Nephron progenitor cell (in vitro differentiated cells): ENCODE measurements at regions not wholly inside any gene's neighbourhood (a gene's known extent, or its start where the extent isn't known, plus 50 kb on each side); places are given as distances from the start of the nearest gene placed in this dataset.
A peak's percentile ranks its signal among the peaks of the same experiment; 100 is the strongest.
"Not testable (repeated sequence)": the region's sequence is repeated elsewhere in the genome, so short reads cannot be mapped to it uniquely, and the experiment has no call there.

Source experiments
- DNase-seq: peaks from one replicate; pipeline ENCODE4 v3.0.0; 2021
- H3K27ac Mint-ChIP-seq: 2 replicates; pipeline ENCODE4 v1.8.0; 2021; ENCODE audit warnings: mild to moderate bottlenecking, moderate library complexity, mixed read lengths
- H3K27me3 Mint-ChIP-seq: 2 replicates; pipeline ENCODE4 v1.8.0; 2021; ENCODE audit warnings: mild to moderate bottlenecking, low read depth, mixed read lengths; ENCODE audit not compliant: poor library complexity
- H3K36me3 Mint-ChIP-seq: 2 replicates; pipeline ENCODE4 v1.8.0; 2021; ENCODE audit warnings: low read depth, mixed read lengths
- H3K4me1 Mint-ChIP-seq: 2 replicates; pipeline ENCODE4 v1.8.0; 2021; ENCODE audit warnings: mixed read lengths
- H3K4me3 Mint-ChIP-seq: 2 replicates; pipeline ENCODE4 v1.8.0; 2021; ENCODE audit warnings: mild to moderate bottlenecking, moderate library complexity, mixed read lengths
- H3K9me3 Mint-ChIP-seq: 2 replicates; pipeline ENCODE4 v1.8.0; 2021; ENCODE audit warnings: mild to moderate bottlenecking, moderate library complexity, mixed read lengths
- TF ChIP-seq, protein P1 (sequence below): fragments of 200-600 bp; sonication (generic); IDR thresholded peaks from 2 replicates; pipeline ENCODE4 v1.5.0; 2021; ENCODE audit warnings: antibody characterized with exemption

GRCh38 chr1:60504206-60504840 is 430.8 kb upstream of the C1orf87 start:
- no peaks in the 10 kb centered on the region for H3K27me3 Mint-ChIP-seq
- H3K27ac Mint-ChIP-seq: no peak overlapping the region
- TF ChIP-seq, protein P1, sequence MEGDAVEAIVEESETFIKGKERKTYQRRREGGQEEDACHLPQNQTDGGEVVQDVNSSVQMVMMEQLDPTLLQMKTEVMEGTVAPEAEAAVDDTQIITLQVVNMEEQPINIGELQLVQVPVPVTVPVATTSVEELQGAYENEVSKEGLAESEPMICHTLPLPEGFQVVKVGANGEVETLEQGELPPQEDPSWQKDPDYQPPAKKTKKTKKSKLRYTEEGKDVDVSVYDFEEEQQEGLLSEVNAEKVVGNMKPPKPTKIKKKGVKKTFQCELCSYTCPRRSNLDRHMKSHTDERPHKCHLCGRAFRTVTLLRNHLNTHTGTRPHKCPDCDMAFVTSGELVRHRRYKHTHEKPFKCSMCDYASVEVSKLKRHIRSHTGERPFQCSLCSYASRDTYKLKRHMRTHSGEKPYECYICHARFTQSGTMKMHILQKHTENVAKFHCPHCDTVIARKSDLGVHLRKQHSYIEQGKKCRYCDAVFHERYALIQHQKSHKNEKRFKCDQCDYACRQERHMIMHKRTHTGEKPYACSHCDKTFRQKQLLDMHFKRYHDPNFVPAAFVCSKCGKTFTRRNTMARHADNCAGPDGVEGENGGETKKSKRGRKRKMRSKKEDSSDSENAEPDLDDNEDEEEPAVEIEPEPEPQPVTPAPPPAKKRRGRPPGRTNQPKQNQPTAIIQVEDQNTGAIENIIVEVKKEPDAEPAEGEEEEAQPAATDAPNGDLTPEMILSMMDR: no peak
- H3K9me3 Mint-ChIP-seq: no peaks in the 10 kb centered on the region
- H3K4me1 Mint-ChIP-seq: peaks cover 8% of the 10 kb centered on the region
- H3K36me3 Mint-ChIP-seq: no peaks in the 10 kb centered on the region
- H3K4me3 Mint-ChIP-seq: no peak overlapping the region
- no peak for DNase-seq

GRCh38 chr1:60503266-60503925 is 429.8 kb upstream of the C1orf87 start:
- no peaks in the 10 kb centered on the region for H3K27me3 Mint-ChIP-seq
- H3K36me3 Mint-ChIP-seq: no peaks in the 10 kb centered on the region
- H3K9me3 Mint-ChIP-seq: peaks cover 8% of the 10 kb centered on the region
- no peak overlapping the region for H3K27ac Mint-ChIP-seq
- DNase-seq: no peak
- H3K4me3 Mint-ChIP-seq: no peak overlapping the region
- peaks cover 8% of the 10 kb centered on the region for H3K4me1 Mint-ChIP-seq
- TF ChIP-seq, protein P1: no peak

DNA sequence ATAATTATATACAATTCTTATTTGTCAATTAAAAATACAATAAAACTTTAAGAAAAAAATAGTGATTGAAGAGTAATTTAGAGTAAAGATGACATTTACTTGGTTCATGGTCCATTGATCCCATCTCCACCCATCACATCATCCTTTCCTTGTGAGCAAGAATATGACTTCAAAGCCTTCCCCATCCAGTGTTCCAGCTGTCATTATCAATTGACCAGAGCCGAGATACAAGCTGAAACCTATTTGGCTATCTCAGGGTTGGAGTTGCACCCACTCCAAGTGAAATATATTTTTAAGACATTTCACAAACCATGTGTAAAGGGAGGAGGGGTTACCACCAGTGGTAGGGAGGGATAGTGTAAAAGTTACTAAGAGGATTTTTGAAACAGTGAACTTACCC is 428.9 kb upstream of the C1orf87 start:
- no peaks in the 10 kb centered on the region for H3K27me3 Mint-ChIP-seq
- no peak overlapping the region for H3K27ac Mint-ChIP-seq
- no peak for DNase-seq
- no peaks in the 10 kb centered on the region for H3K36me3 Mint-ChIP-seq
- peaks cover 8% of the 10 kb centered on the region for H3K4me1 Mint-ChIP-seq
- TF ChIP-seq, protein P1: no peak
- peaks cover 16% of the 10 kb centered on the region for H3K9me3 Mint-ChIP-seq
- no peak overlapping the region for H3K4me3 Mint-ChIP-seq

DNA sequence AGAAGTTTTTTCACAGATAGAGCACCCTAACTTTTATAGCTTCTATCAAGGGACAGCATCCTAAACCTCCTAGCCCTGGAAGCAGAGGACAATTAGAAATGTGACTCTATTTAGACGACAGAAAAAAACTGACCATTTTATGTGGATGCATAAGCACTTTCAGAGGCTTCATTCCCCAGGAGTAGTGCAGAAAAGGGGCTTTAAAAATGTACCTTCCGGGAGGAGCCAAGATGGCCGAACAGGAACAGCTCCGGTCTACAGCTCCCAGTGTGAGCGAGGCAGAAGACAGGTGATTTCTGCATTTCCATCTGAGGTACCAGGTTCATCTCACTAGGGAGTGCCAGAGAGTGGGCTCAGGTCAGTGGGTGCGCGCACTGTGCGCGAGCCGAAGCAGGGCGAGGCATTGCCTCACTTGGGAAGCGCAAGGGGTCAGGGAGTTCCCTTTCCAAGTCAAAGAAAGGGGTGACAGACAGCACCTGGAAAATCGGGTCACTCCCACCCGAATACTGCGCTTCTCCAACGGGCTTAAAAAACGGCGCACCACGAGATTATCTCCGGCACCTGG is 416.4 kb upstream of the C1orf87 start:
- not testable (repeated sequence) for H3K27me3 Mint-ChIP-seq, H3K4me1 Mint-ChIP-seq, DNase-seq, H3K36me3 Mint-ChIP-seq
- H3K9me3 Mint-ChIP-seq: peaks cover 32% of the 10 kb centered on the region
- H3K27ac Mint-ChIP-seq: peak overlapping the region; percentile 90
- H3K4me3 Mint-ChIP-seq: peak overlapping the region; percentile 54

GRCh38 chr1:60488847-60489246 is 415.3 kb upstream of the C1orf87 start:
- H3K4me3 Mint-ChIP-seq: no peak overlapping the region
- no peaks in the 10 kb centered on the region for H3K27me3 Mint-ChIP-seq
- no peak overlapping the region for H3K27ac Mint-ChIP-seq
- H3K4me1 Mint-ChIP-seq: peaks cover 8% of the 10 kb centered on the region
- TF ChIP-seq, protein P1: no peak
- DNase-seq: no peak
- H3K9me3 Mint-ChIP-seq: peaks cover 32% of the 10 kb centered on the region
- H3K36me3 Mint-ChIP-seq: peaks cover 8% of the 10 kb centered on the region

- no peak for DNase-seq
- H3K36me3 Mint-ChIP-seq: peaks cover 8% of the 10 kb centered on the region
- no peak overlapping the region for H3K27ac Mint-ChIP-seq
- H3K4me3 Mint-ChIP-seq: no peak overlapping the region
- TF ChIP-seq, protein P1: no peak
- peaks cover 28% of the 10 kb centered on the region for H3K9me3 Mint-ChIP-seq
- H3K27me3 Mint-ChIP-seq: no peaks in the 10 kb centered on the region
- H3K4me1 Mint-ChIP-seq: peaks cover 16% of the 10 kb centered on the region
Measured at GRCh38 chr1:60487565-60488345, 414.2 kb upstream of the C1orf87 start.
